ENCODE measurements at regions not wholly inside any gene's neighbourhood (a gene's known extent, or its start where the extent isn't known, plus 50 kb on each side); places are given as distances from the start of the nearest gene placed in this dataset.
"Not testable (repeated sequence)": the region's sequence is repeated elsewhere in the genome, so short reads cannot be mapped to it uniquely, and the experiment has no call there.

DNA sequence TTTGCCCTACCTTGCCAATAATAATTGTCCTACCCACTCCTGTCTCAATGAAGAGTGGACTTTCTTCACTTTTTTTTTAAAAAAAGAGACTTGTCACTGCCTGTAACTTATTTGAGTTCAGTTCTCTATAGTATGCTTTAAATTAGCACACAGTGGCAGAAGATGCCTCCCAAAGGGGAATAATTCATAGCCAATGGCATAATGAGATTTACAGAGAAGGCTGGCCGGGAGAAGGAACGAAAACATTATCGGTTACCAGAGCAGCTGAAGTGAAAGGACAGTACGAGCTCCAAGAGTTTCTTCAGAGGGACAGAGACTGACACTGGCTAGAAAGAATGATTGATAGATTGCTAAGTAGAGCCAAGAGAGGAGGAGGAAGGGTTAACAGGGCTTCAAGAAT, 356.3 kb downstream of the EMP1 start:
- no peak for DNase-seq

DNA sequence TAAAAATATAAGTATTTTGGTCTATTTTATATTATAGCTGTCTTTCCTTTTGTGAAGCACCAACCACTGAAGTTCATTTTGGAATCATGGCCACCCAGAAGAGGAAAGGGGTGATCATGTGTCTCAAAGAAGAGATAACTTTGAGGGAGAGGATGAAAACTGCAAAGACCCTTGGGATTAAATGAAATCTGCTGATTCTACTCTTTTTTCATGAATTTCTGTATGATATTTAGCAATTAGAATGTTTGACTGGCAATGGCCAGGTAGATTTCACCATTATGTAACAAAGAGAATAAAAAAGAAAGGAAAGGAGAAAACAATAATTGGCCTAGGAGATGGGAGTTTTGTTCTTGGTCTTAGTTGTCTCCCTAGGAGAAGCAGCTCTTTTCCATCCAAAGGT, 350.8 kb downstream of the EMP1 start:
- no peak for DNase-seq

DNA sequence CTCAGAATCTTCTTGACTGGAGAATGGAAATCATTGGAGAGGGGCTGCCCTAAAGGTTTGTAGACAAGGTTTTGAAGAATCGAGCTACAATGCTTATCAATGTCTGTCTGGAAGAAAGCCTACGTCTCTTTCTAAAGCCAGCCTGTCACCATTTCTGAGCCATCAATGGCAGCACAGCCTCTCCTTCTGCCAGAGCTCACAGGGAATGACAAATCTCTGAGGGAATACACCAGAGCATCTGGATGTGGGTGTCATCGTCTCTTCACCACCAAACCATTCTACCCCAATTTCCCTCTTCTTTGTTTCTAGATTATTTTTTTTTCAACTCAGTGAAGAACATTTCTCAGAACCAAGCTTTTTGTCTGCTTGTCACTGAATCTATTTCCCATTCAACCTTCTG, 349.7 kb downstream of the EMP1 start:
- DNase-seq: no peak

DNA sequence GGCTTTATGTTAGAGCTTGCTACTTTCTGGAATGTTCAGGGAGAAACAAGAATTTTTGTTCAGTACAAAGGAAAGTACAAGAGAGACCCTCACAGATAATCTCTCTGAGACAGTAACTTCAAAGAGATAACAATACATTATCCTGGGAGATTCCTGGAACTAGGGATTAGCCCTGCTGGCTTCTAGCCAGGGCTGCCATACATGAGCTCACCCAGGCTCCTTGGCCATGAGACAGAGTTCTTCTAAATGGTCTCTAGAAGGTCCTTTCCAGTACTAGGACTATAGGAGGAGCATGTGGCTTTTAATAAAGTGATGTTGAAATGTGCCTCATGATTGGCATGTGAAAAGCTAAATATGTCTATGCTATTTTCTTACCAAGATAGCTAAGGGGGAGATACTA, 342.5 kb downstream of the EMP1 start:
- no peak for DNase-seq

DNA sequence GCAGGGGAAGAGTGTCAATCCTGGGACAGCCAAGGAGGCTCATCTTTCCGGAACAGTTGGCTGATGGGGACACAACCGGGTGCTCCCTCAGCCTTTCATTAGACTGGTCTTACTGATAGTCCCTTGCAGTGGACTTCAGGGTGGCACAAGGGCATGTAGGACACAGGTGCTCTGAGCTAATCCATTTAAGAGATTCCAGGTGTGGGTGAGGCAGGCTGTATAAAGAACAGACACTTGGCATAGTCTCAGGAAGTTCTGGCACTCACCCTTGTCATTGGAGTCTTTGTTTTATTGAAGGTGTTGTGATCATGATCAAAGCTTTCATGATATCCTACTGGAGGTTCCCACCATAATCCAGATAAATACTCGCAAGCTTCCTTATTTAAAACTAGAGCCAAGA, 341.6 kb downstream of the EMP1 start:
- DNase-seq: no peak

DNA sequence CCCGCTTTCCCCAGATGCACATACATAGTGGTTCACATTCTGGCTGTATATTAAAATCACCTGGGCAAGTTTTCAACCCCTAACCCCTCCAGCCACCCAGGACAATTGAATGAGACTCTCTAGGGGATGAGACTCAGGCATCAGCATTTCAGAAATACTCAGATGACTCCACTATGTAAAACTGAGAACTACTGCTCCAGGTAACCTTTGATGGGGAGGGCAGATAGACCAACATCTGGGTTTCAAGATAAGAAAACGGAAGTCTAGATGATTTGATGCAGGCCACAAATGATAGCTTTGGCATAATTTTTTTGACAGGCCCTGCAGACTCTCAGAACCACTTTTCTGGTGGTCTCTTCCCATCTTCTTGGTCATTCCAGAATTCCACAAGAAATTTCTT, 341.1 kb downstream of the EMP1 start:
- peak; percentile 57 for DNase-seq

DNA sequence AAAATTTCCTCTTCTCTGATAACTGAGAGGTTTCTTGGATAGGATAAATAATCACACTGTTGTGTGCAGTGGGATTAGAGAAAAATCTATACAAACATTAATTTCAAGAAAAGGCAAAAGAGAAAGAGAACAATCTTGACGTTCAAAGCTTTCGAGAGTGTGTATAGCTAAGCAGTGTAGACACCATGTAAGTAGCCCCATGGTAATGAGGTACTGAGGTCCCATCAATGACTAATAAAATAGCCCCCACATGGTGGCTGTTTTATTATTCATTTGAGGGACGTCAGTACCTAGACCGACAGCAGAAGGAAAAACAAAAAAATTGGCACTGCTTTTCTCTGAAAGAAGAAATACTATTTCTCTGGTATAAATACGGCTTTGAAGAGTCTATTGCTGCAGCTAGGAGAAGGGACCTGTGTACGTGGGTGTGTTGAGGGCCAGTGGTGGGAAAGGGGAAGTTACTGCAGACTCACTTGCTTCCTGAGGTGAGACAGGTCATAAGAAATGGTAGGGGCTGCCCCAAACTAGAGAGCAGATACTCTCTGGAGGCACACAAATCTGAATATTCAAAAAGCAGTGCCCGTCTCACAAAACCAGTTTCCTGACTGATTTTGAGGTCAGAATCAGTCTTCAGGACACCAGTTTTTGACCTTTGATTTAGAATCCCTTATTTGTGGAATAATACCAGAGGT, 339.8 kb downstream of the EMP1 start:
- DNase-seq: peak; percentile 18

DNA sequence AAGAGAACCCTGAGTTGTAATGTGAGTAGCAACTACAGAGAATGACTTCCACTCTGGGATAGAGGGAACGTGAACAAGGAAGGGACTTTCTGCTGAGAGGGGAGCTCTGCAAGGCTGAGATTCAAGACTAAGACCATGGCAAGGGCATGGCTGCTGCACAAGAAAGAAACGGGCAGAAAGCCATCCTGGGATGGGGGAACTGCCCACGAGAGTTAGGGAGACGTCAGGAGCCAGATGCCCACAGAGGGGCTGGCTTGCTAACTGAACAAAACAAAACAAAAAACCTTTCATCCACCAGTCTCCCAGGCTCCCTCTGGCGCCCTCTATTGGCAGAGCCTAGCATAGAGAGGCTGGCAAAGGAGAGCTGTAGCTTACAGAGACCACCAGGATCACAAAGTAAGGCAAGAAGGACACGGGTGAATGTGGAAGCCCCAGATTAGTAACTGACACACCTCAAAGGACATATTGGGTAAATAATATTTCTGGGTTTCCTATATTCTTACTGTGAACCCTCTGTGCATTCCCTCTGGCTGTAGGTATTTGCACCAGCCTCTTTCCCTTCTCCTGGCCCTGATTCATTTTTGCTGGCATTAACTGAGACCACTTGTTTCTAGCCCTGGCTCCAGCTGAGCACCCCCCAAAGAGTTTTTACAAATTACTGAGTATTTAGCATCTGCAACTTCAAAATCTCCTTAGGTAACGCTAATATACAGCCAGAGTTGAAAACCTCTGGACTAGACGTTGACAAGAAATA, 338.3 kb downstream of the EMP1 start:
- DNase-seq: peak; percentile 59

DNA sequence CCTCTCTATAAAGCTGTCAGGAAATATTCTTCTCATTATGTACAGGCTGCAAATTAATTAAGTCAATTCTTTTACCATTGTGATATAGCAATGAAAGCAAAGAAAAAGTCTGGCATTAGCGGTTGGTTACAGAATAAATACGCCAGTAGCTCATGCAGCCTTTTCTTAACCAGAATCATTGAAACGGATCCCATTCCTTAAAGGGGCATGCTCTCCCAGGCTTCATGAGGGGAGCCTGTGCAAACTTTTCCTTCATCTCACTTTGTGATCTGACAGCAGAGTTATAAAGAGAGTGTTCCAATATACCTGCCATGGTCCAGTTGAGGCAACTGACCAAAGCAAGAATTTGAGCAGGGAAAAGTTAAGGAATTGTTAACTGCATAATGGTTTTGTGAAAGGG, 337.7 kb downstream of the EMP1 start:
- no peak for DNase-seq

DNA sequence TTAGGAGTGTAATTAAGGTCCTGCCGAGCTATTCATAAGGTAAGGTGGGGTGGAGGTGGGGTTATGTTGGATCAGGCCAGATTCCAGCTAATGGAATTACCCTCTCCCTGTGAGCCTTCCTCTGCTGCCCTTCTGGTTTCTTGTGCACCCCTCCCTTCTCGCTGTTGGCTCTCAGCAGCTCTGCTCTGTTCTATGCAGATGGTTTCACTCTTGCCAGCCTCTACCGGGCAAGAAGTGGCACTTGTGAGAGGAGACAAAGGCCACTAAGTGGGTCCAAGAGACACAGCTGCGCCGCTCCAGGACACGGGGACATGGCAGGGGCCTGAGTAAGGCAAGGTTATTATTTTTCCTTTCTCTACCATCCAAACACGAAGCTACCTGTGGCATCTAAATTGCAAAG, 334.4 kb downstream of the EMP1 start:
- DNase-seq: no peak

DNA sequence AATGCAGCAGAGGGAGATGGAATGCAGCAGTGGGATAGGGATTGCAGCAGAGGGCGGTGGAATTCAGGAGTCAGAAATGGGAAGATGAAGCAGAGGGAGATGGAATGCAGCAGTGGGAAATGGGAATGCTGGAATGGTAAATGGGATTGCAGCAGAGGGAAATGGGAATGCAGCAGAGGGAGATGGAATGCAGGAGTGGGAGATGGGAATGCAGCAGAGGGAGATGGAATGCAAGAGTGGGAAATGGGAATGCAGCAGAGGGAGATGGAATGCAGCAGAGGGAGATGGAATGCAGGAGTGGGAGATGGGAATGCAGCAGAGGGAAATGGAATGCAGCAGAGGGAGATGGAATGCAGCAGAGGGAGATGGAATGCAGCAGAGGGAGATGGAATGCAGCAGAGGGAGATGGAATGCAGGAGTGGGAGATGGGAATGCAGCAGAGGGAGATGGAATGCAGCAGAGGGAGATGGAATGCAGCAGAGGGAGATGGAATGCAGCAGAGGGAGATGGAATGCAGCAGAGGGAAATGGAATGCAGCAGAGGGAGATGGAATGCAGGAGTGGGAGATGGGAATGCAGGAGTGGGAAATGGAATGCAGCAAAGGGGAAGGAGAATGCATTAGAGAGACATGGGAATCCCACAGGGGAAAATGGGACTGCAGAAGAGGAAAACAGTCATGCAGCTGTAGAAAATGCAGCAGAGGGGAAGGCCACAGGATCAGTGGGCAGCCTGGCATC, 329.8 kb downstream of the EMP1 start:
- not testable (repeated sequence) for DNase-seq

DNA sequence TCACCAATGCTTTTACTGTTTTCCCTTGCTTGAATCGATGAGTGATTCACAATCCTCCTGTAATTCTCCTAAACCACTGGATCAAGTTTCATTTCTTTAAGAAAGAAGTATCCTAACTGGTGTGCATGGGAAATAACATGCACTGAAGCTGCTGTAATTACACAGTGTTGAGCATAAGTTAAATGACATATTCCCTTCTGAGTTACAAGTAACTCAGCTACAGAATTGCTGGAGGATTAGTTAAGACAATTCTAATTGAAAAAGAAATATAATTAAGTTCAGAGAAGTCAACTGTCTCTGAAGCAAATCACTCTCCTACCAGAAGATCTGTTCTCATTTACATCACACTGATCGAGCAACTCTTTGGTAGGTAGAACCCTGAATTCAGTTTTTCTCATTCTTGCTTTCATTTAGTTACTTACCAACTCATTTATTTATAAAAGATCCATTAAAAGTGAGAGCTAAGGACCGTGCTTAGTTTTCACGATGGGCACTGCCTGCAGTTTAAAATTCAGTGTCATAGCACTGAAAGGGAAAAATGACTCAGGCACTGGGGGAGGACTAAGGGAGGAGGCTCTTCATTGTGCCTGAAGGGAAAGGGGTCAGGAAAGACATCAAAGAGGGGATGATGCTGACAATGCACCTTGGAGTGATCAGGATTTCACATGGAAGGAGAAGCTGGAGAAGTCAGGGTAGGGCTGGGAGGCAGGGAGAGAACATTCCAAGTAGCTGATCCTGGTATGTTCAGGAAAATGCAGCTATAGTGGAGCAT, 327.2 kb downstream of the EMP1 start:
- DNase-seq: no peak

DNA sequence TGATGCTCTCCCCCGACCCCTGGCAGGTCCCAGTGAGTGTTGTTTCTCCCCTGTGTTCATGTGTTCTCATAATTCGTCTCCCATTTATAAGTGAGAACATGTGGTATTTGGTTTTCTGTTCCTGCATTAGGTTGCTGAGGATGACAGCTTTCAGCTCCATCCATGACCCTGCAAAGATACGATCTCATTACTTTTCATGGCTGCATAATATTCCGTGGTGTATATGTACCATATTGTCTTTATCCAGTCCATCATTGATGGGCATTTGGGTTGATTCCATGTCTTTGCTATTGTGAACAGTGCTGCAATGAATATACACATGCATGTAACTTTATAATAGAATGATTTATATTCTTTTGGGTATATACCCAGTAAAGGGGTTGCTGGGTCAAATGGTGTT, 321.5 kb downstream of the EMP1 start:
- not testable (repeated sequence) for DNase-seq

DNA sequence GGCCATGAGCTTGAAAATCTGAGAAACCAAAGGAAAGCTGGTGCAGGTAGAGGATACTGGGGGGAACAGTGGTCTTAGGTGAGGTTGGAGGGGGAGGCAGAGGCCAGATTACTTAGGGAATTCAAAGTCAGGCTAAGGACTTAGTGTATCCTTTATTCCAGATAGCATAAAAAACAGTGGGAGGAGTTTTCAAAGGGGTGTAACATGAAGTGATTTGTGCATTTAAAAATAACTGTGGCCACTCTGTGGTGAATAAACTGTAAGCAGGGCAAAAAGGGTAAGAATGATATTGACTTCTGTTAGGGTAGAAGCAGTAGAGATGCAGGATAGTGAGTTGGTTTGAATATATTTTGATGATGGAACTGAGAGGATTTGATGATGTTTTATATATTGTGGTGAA, 313.2 kb downstream of the EMP1 start:
- DNase-seq: no peak

DNA sequence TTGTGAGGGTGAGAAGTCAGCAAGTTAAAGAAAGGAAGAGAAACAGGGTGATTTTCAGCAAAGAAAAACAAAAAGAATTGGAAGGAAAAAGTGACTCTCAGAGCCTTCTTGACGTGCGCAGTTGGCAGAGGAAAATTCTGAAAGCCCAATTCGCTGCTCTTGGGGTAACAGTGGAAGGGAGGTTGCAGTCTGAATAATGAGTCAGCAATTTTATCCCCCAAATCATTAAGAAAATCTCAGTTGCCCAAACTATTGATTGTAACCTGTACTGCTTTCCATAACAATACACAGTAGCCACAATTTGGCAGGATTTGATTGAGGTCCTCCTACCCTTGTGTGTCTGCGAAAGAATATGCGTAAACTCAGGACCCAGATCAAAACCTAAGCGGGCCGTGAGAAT, 309.1 kb downstream of the EMP1 start:
- no peak for DNase-seq

DNA sequence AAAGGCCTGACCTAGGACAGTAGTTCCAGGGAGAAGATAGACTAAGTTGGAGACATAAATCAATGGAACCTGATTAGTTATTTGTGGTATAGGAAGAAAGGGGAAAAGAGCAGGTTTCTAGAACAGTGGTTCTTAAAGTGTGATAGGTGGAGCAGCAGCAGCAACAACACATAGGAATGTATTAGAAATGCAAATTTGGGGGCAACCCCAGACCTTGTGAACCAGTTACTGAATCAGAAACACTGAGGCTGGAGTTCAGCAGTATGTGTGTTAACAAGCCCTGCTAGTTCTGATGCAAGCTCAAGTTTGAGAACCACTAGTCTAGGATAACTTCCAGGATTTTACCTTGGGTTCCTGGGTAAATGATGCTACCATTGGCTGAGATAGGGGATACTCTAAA, 308.7 kb downstream of the EMP1 start:
- no peak for DNase-seq

DNA sequence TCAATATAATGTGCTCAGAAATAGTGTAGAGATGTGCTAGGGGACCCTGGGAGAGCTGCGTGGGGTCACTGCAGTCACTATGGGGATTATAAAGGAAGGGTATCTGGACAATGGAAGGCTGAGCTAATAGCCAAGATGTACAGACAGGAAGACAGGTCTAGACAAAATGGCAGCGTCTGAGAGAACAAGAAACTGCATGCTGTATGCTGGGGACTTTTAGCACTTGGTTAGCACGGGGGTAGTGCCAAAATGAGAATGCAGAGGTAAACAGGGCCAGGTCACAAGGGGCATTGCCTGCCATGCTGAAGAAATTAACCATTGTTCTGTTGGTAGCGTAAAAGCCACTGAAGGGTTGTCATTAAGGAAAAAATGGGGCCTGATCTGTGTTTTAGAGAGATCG, 308.2 kb downstream of the EMP1 start:
- no peak for DNase-seq

DNA sequence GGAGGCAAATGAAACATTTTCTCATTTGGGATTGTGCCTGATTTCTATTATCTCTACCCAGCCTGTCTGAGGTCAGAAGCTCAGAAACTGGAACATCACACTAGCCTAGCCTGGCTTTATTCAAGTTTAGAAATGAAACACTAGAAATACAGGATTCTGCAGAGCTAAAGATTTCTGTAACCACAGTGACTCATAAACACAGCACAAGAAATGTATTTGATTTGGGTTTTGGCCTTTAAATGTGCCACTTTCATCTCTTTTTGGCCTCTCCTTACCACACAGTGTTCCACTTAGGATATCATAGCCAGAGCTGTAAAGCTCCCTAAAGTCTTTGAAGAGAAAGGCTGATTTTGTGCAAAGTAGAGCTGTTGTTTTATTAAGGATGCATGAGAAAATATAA, 307.5 kb downstream of the EMP1 start:
- peak; percentile 16 for DNase-seq

DNA sequence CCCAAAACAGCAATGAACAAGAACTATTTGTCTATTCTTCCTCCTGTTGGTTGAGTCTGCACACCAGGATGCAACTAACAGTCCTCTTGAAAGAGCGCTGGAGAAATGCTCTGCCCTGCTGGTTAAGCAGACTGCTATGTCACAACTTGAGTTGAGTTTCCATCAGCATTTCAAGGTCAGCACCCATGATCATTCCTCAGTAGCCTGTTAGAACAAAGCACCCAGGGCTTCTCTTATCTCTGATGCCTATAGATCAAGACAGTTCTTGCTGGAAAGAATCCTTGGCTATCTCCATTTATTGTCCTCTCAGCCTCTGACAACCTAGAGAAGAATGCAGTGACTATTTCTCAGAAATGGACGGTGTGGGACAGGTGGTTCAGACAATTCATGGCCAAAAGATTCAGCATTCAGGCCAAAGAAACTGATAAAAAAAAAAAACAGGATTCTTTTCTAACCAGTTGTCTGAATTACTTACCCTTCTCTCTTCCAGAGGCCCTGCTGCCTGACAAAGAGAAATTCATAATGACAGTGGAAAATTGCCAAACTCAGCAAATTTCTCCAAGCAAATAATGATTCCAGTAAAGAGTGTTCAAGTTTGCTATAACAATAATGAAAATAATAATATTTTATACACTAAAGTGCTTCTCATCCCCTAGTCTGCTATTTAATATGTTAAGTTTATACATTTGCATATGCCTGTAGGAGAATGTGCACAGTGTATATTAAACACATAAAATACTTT, 306.7 kb downstream of the EMP1 start:
- DNase-seq: no peak

DNA sequence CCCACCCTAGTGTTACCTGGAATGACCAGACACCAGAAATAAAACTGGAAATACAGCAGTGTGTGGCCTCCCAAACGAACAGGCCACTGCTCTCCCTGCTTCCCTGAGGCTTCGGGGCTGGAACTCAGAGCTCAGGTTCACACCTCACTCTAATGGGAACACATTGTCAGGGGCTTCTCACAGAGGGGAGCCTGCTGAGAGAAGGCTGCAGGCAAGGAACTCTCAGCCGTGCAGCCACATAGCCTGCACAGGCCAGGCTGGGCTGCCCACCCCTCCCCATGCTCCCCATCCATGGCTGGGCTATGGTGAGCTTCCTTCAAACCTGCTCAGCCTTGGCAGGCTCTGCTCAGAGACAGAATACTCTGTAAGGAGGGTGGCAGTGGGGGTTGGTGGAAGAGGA, 302.5 kb downstream of the EMP1 start:
- no peak for DNase-seq

DNA sequence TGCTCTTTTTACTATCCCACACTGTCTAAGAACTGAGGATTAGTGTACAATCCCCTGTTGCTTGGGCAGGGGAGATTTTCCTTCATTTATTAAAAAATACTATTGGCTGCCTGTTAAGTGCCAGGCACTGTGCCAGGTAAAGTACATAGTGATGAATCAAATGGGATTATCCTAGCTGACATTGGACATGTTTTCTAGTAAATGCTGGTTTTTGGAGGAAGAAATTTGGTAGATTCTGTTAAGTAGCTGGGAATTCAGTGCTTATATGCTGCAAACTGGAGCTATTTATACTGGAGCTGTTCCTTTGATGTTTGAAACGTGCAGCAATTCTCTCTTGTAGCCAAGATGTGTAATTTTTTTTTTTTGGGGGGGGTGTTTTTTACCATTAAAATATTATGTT, 299.6 kb downstream of the EMP1 start:
- no peak for DNase-seq

DNA sequence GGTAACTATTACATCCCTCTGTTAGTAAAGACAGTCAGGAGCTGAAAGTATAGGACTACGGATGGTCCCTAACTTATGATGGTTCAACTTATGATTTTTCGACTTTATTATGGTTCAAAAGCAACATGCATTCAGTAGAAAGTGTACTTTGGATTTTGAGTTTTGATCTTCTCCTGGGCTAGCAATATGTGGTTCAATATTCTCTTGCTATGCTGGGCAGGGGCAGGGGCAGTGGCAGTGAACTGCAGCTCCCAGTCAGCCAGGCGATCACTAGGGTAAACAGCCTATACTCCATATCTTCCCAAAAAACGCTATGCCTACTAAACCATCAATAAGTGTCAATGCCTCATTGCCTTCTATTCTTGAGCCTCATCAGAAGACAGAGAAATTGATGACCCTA, 292.7 kb downstream of the EMP1 start:
- no peak for DNase-seq

DNA sequence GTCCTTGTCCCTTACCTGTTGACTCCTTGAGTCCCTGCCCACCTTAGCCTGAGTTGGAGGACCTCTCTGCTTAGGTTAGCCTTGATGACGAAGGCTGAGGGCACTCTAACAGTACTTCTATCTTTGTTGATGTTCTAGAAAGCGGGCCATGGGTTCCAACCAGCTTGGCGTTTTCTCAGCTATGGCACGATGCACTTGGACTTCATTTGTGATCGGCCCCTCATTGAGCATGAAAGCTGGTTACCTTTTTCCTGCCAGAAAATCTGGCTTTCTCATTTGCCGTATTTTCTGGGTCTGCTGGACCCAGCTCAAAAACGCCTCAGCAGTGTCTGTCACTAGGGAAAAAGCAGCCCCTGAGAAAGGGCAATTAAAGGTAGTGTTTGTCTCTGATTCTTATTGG, 290.8 kb downstream of the EMP1 start:
- DNase-seq: no peak

Data from activated CD4-positive, alpha-beta T cell treated with anti-CD3 and anti-CD28 coated beads, Interleukin-10, Interleukin-2, amounts not matched to agents 100 ng/mL and 50 ng/mL, durations not matched to agents 16 hours and 8 hours (primary cell).